HG02943 (cell line): ENCODE measurements at regions not wholly inside any gene's neighbourhood (a gene's known extent, or its start where the extent isn't known, plus 50 kb on each side); places are given as distances from the start of the nearest gene placed in this dataset.

Experiments
- ATAC-seq: cut with Tn5 transposase; IDR thresholded peaks from one replicate; pipeline ENCODE4 v1.9.1; 2021; ENCODE audit warnings: mild to moderate bottlenecking, low read depth, moderate library complexity; ENCODE audit not compliant: unreplicated experiment

DNA sequence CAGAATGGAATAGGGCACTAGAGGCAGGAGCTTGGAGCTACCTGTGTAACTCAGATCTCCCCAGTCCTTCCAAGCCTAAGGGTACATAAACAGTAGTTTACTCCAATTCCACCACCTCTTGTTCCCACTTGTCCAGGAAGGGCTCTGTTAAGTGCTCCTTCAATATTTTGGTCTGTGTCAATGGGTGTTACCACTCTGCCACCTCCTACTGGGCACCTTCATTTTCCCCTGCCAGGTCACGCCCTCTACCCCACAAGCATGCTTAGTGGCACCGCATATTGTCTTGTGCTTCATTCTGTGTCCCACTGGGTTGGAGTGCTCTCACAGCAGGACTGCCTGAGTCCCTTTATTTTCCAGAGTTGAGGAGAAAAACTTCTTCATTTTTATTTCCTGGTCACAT lies 459.8 kb downstream of the ARHGEF28 start:
- ATAC-seq, result no peak

DNA sequence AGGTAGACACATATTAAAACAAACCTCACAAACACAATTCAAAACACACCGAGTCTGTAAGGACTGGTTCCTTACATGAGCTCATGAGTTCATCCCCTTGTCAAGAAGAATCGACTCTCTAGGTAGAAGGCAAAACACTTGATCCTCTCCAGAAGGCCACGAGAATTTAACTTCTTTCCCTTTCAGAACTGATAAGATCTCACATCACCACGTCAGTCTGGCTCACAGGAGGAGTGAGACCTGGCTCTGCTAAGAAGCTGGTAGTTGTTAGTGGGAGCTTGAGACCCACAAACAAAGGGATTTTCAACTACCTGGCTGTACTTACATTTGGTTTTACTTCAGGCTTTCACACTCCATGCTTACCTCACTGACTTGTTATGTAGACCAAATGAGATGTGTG lies 459.2 kb downstream of the ARHGEF28 start:
- ATAC-seq, result no peak

DNA sequence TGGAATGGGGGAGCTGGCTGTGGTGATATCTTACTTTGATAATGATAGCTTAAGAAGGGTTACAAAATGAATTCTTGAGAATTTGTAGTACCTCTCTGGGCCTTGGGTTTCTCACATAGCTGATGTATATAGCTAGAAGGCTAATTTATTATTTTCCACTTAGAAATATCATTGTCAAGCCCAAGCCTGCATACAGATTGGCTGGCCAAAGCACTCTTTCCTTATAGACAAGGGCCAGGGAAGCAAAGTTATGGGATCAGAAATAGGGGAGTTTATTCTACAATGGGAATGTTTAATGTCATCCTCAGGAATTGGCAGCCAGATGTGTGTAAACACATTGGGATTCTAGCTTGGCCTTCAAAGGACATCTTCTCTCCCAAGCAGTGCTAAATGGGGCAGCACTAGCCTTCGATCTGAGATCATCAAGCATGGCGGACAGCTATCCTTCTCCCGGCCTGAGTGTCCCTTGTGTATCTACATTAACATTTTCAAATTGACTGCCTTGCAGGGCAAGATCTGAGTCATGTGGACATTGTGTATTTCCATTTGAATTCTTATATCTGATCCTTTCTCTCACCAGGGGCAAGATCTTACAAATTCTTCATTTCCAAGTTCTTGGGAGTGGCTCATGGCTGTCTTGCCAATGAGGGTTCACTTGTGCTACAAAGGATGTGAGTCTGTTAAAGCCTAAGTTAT lies 457.2 kb downstream of the ARHGEF28 start:
- no peak for ATAC-seq

DNA sequence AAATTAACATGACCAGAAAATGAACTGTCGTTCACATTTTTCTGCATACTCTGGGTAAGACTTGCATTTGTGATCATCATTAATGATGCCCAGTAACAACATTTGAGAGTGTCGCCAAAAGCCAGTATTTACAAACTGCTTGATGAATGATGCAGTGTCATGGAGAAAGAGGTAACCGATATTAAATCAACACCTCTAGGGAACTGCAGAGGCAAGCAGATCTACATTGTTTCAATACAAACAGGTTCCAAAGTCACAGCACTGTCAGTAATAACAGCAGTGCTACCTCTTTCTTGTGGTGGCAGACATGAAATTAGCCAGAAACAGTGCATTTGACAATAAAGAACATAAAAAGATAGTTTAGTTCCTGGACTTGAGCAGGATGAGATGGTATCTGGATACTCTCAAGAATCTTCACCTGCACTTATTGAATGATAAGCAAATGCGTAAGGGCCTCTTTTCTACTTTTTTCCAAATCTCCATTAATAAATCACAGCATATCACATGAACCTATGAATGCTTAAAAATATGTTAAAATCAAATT lies 456.6 kb downstream of the ARHGEF28 start:
- no peak for ATAC-seq

DNA sequence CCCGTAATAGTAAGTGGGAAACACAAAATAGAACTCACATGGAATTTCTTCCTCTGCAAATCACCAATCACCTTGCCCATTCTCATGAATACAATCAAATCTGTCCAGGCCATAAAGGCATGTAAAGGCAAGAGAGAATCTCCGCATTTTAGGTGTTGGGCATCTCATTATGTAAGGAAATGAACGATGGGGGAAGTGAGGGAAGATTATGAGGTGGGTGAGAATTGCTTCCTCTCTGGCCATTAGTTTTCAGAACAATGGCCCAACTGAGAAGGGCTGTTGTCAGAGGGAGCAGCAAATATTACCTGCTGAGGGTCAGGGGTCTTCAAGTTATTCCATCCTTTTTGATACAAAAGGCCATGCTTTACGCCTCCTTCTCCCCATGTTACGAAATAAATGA lies 455.1 kb downstream of the ARHGEF28 start:
- ATAC-seq, result no peak

DNA sequence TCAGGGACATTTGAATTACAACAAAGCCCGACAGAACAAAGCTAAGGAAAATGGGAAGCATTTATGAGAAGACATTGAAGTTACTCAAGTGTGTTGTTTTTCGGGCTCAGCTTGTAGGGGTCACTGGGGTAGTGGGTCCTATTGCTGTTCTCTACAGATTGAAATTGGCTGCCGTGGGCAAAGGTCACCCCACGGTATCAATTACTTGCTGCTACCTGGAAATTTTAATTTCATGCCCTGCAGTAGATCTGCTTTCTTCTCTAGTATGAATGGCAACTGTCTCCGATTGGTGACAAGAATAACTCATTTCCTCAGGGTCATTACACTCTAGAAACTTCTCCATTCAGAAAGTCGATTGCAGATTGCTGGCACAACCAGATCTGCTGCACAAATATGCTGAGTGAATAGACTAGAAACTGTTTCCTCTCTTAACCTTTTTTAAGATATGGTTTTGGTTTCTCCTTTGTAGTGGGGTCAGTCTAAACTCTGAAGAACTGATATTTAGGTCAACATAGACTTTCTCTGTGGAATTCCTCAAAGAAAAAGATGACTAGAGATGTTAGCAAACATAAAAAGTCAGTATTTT lies 454.1 kb downstream of the ARHGEF28 start:
- ATAC-seq, result no peak

DNA sequence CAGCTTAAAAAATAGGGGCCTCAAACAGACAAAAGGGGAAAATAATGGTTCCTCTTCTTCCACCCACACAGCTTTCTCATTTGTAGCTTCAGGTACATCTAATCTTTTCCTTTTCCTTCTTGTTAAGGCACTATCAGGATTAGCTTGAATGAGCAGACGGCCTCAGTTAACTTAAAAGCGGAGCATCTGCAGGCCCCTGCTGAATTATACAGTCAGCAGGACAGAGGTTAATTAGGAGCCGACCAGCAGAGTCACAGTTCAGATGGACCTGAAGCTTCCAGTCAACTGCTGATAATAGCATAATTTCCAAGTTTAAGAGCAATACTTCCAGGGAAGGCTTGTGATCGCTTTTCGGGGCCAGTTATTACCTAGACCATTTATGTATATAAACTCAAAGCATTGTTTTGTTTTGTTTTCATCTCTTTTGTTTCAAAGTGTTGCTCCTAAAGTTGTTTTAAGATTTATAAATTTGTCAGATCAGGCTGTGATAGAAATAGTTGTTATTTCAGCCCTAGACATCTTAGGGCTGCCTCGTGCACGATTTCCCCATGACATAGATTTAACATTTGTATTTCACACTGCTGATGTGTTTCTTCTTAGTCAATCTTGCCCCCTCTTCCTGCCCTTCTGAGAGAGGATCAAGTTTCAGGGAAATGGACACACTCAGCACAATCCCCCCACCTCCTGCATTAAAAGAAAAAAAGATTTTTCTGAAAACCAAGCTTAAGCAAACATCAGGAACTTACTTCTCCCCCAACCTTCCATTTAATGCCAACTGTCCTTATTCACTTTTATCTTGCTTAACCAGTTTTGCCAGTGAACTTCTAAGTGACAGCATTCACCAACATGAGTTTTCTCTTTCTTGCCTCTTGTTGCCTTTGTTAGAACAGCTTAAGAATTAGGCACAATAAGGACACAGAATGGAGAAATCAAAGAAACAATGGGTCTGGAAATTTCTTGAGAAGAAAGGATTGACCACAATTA lies 449.8 kb downstream of the ARHGEF28 start:
- no peak for ATAC-seq

DNA sequence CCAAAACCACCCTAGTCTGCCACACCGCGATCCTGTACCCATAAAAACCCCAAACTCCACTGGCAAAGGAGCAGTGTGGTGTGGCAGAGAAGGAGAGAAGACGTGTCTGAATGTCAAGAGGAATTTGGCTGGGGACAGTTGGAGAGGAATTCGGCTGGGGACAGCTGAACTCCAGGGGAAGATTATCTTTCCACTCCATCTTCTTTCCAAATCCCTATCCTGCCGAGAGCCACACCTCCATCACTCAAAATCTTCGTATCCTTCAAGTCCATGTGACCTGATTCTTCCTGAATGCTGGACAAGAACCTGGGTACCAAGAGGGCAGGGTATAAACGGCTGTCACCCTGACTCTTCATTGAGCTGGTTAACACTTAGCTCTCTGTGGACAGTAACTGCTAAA lies 448.1 kb downstream of the ARHGEF28 start:
- no peak for ATAC-seq

DNA sequence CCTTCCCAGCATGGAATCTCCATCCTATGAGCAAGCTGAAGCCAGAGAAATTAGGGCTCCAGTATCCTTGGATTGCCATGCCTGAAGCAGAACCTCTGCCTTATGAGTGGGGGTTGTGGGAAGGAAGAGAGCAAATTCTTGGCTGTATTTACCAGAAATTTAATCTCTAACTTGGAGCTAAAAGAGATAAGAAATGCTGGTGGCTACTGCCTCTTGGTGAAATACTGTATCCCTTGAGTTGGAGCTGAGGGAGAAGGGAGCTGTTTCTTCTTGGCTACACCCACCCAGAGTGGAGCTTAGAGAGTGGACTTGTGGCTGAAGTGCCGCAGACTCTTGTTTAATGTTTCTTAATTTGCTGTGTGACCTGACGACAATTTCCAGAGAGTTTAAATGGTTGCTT lies 447.3 kb downstream of the ARHGEF28 start:
- ATAC-seq, result no peak

DNA sequence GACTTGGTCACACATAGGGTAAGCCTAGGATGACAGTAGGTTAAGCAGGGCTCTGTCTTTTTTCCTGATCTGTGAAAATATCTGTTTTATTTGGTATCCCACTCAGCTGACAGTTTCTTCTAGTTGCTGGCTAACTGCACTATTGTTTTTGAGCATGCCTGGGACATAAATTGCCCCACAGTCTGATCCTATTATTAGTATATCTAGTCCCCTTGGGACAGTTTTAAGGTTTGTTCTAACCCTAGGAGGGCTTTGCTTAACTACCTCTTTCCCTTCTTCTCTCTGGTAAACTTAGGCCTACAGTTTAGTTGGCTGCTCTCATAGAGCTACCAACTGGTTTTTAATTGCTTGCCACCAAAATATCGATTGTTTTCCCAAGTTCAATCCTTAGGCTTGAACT lies 446.6 kb downstream of the ARHGEF28 start:
- ATAC-seq, result no peak

DNA sequence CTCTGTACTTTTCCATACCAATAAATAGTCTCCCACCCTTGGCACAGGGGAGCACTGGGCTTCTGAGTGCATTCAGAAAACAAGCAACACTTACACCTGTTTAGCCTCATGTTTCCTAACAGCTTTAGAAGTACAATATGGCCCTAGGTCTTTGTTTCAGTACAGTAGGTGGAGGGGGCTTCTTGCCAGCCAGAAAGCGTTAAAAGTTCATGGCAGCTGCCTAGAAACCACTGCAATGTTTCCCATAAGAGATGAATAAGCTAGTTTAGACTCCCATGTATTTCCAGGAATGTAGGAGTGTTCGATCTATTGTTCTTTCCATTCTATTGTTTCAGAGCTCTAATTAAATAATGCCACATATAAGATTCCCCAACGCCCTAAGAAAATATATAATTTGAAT lies 444.8 kb downstream of the ARHGEF28 start:
- no peak for ATAC-seq

DNA sequence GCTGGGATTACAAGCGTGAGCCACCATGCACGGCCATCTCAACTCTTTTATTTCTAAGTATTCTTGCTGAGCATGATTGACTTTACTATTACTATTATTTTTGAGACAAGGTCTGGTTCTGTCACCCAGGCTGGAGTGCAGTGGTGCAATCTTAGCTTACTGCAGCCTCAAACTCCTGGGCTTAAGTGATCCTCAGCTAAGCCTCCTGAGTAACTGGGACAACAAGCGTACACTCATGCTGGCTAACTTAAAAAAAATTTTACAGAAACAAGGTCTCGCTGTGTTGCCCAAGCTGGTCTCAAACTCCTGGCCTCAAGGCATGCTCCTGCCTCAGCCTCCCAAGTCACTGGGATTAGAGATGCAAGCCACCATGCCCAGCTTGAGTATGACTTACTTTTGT lies 443.7 kb downstream of the ARHGEF28 start:
- ATAC-seq, result no peak

DNA sequence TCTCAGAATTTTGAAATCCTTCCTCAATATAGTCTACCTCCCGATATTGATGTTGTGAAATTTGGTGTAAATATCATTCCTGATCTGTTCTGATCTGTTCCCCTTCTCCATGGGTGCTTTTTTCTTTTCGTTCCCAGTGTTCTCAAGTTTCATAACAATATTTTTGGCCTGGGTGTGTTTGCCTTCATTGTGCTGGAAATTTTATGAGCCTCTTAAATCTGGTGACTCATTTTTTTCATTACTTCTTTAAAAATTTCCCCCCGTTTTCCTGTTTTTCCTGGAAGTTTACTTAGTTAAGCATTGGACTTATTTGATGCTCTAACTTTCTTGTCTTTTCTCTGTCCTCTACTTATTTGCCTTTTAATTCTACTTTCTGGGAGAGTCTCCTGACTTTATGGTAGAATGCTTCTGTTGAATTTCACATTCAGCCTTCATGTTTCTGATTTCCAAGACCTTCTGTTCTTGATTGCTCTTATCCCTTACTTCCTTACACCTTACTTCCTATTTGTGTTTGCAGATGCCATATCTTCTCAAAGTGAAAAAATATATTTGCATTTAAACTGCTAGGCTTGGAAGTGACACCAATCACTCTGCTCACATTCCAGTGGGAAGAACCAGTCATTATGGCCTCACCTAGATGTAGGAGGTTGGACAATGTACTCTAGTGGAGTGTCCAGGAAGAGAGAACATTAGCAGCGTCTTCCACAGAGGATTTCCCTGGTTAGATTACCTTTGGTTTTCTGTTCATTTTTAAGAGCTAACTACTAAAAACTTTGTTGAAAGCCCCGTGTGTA lies 441.9 kb downstream of the ARHGEF28 start:
- ATAC-seq, result no peak

DNA sequence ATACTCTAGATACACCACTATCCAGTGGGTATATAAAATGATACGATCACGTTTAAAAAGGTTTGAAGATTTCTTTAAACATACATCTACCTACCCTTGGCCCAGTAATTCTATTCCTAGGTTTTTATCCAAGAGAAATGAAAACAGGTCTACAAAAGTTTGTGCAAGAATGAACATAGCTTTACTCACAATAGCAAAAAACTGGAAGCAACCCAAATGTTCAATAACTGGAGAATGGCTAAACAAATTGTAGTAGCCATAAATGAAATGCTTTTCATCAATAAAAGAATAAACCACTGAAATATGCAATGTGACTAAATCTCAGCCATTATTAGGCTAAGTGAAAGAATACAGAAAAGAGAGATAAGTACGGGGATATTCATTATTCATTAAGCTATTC lies 438.9 kb downstream of the ARHGEF28 start:
- ATAC-seq, result no peak

DNA sequence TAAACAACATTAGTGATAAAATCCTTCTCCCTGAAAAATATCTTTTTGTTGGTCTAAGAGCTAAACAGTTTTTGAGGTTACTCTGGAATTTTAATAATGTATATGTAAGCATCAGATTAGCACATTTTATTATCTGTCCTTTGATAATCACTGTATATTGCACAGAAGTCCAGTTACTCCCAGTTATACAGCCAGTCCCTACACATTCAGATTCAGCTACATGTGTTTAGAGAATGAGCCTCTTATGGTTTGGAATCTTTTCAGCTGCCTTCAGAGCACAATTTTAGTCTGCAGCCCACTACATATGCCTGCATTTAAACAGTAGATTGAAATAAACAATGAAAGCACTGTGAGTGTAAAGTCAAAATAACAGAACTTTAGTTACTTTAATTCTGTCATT lies 438.2 kb downstream of the ARHGEF28 start:
- no peak for ATAC-seq

DNA sequence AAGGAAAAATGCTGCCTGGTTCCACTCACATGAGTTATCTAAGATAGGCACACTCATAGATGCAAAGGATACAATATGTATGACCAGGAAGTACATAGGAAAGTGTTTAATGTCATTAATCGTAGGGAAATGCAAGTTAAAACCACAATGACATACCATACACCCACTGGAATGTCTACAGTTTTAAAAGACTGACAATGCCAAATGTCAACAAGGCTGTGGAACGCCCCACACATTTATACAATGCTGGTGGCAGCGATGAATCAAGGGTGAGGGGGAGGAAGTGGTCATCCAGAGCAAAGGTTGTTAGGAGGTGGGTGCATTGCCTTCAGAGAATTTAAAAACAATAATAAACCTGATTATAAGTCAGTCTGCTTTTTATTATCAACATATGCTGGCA lies 437.8 kb downstream of the ARHGEF28 start:
- ATAC-seq, result no peak

DNA sequence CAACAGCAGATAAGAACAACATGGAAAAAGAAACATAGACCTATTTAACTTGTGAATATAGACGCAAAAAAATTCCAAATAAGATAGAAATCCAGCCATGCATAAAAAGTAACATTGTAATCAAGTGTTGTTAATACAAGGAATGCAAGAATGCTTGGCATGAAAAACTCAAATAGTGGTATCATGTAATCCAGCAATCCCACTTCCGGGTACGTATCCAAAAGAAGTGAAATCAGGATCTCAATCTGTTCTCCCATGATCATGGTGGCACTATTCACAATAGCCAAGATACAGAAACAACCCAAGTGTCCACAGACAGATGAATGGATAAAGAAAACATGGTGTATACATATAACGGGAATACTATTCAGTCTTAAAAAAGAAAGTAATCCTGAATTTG lies 437.4 kb downstream of the ARHGEF28 start:
- ATAC-seq, result no peak

DNA sequence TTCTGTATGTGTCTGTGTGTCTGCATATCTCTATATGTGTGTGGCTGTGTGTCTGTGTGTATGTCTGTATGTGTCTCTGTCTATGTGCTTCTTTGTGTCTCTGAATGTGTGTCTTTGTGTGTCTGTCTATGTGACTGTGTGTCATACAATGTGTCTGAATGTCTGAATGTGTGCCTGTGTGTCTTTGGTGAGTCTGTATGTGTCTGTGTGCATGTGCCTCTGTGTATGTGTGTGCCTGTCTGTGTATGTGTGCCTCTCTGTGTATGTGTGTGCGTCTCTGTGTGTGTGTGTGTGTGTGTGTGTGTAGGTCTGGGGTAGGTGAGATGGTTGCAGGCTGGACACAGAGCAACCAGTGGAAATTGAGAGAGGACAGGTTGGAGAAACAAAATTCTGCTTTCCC lies 435.3 kb downstream of the ARHGEF28 start:
- ATAC-seq, result no peak

DNA sequence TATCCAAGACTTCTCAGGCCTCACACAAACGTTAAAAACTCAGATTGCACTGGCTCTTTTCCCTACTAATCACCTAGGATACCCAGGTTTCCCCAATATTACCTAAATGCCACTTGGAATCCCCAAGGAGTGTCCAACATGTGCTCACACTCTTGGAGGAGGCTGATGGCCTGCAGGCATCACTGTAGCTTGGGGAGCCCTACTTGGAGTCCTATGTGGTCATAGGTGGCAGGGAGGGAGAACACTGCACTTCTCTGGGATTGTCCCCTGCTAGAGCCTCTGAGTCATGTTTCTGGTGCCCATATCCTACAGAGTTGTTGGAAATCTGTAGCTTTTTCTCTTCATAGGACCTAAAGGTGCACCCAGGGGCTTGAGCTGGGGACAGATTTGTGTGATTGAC lies 433.7 kb downstream of the ARHGEF28 start:
- ATAC-seq, result no peak

DNA sequence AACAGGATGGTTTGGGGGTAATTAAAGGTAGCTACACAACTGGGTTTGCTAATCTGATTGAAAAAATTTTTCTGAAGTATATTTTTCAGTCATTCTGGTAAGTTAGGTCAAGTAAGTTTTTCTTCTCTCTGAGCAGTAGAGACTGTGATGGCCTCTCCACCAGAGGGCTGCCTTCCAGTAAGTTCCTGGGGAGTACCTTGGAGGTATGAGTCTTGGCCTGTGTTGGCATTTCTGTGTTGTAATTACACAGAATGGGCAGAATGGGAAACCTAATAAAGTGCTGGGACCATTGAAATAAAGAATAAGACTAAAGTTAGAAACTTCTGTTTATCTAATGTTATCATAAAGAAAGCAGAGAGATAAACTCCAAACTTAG lies 430.8 kb downstream of the ARHGEF28 start:
- ATAC-seq, result no peak
